Superior temporal gyrus (tissue), 1 donor: ENCODE measurements at regions not wholly inside any gene's neighbourhood (a gene's known extent, or its start where the extent isn't known, plus 50 kb on each side); places are given as distances from the start of the nearest gene placed in this dataset.

Experiments
- DNase-seq: peaks from one replicate; pipeline ENCODE4 v3.0.0-alpha.2; 2016; ENCODE audit errors: extremely low spot score

GRCh38 chr18:30350263-30350662 is 692.3 kb downstream of the DSC3 start:
- no peak for DNase-seq

GRCh38 chr18:30343090-30343489 is 699.5 kb downstream of the DSC3 start:
- DNase-seq = no peak

- no peak for DNase-seq
Measured at GRCh38 chr18:30342675-30343074, 699.9 kb downstream of the DSC3 start.

GRCh38 chr18:30334781-30335180 is 707.8 kb downstream of the DSC3 start:
- DNase-seq = no peak

GRCh38 chr18:30333310-30333709 is 709.2 kb downstream of the DSC3 start:
- DNase-seq = no peak

- DNase-seq = no peak
Measured at GRCh38 chr18:30328839-30329238, 713.7 kb downstream of the DSC3 start.

GRCh38 chr18:30302181-30302580 is 740.4 kb downstream of the DSC3 start:
- no peak for DNase-seq

- no peak for DNase-seq
Measured at GRCh38 chr18:30298769-30299168, 743.8 kb downstream of the DSC3 start.

- DNase-seq = no peak
Measured at GRCh38 chr18:30288662-30289414, 753.7 kb downstream of the DSC3 start.

GRCh38 chr18:30280861-30281470 is 761.6 kb downstream of the DSC3 start:
- peak; percentile 90 for DNase-seq

GRCh38 chr18:30280186-30280585 is 762.4 kb downstream of the DSC3 start:
- DNase-seq = no peak

GRCh38 chr18:30277676-30278075 is 764.9 kb downstream of the DSC3 start:
- DNase-seq = no peak

- DNase-seq = no peak
Measured at GRCh38 chr18:30271716-30272115, 770.8 kb downstream of the DSC3 start.

GRCh38 chr18:30265190-30265589 is 777.4 kb downstream of the DSC3 start:
- no peak for DNase-seq

GRCh38 chr18:30254331-30254730 is 788.2 kb downstream of the DSC3 start:
- DNase-seq = no peak

- DNase-seq = no peak
Measured at GRCh38 chr18:30248056-30248455, 794.5 kb downstream of the DSC3 start.

- no peak for DNase-seq
Measured at GRCh38 chr18:30245766-30246455, 796.6 kb downstream of the DSC3 start.

- no peak for DNase-seq
Measured at GRCh38 chr18:30234755-30235154, 807.8 kb downstream of the DSC3 start.

- no peak for DNase-seq
Measured at GRCh38 chr18:30211112-30211511, 831.4 kb downstream of the DSC3 start.

GRCh38 chr18:30208546-30208945 is 834.0 kb downstream of the DSC3 start:
- no peak for DNase-seq

- DNase-seq = no peak
Measured at GRCh38 chr18:30192216-30192615, 850.3 kb downstream of the DSC3 start.

GRCh38 chr18:30186245-30186644 is 856.3 kb downstream of the DSC3 start:
- no peak for DNase-seq

GRCh38 chr18:30177056-30177455 is 865.5 kb downstream of the DSC3 start:
- no peak for DNase-seq
